ENCODE measurements at regions not wholly inside any gene's neighbourhood (a gene's known extent, or its start where the extent isn't known, plus 50 kb on each side); places are given as distances from the start of the nearest gene placed in this dataset.

- TF ChIP-seq CTCF (IDR thresholded peaks at IDR 0.05) (no peak), POLR2A (IDR thresholded peaks at IDR 0.05) (no peak)
Measured at GRCh38 chr9:90274725-90275124, 367.9 kb downstream of the DIRAS2 start.

Measured in testis (tissue), 2 donors.